Mesodermal cell (in vitro differentiated cells): ENCODE measurements at regions not wholly inside any gene's neighbourhood (a gene's known extent, or its start where the extent isn't known, plus 50 kb on each side); places are given as distances from the start of the nearest gene placed in this dataset.

Experiments used
- H3K27ac ChIP-seq: 2 replicates; pipeline ENCODE4 v1.7.0; 2013; ENCODE audit warnings: mild to moderate bottlenecking, low read depth, low read length, moderate library complexity; ENCODE audit not compliant: severe bottlenecking
- H3K36me3 ChIP-seq: 2 replicates; pipeline ENCODE4 v1.7.1; 2013; ENCODE audit warnings: mild to moderate bottlenecking, low read length, moderate library complexity; ENCODE audit not compliant: control insufficient read depth, insufficient read depth
- H3K4me1 ChIP-seq: one replicate; pipeline ENCODE4 v1.7.1; 2013; ENCODE audit warnings: mild to moderate bottlenecking, low read length; ENCODE audit not compliant: insufficient read depth, control insufficient read depth, poor library complexity, severe bottlenecking
- H3K4me3 ChIP-seq: 2 replicates; pipeline ENCODE4 v1.7.0; 2013; ENCODE audit warnings: low read length, control low read depth, mild to moderate bottlenecking; ENCODE audit not compliant: insufficient read depth, poor library complexity, severe bottlenecking; ENCODE audit errors: extremely low read depth
- H3K9me3 ChIP-seq: 2 replicates; pipeline ENCODE4 v1.7.1; 2013; ENCODE audit warnings: mild to moderate bottlenecking, low read length, moderate library complexity; ENCODE audit not compliant: control insufficient read depth
- WGBS, 2 experiments: methylation state at CpG; one replicate each; pipeline ENCODE4 v1.1.5; 2013; ENCODE audit warnings: missing lambda C conversion rate in 2 of 2; ENCODE audit not compliant: insufficient coverage in 2 of 2; 5-methylcytosine and 5-hydroxymethylcytosine counted together

DNA sequence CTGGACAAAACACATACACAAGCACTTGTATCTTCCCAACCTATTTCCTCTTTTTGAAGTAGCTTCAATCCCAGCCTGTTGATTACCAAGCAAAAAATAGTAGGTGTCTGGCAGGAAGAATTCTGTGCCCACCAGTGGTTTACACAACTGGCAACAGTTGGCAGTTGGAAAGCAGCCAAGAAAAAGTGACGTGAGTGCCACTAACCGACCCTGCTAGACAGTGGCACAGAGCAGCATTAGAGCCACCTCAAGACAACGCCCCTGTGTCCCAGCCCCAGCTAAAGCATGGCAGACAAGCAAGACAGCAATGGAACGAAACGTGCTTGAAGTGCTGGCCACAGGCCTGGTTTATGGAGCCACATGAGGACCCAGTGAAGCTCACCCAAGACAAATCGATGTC, 379.6 kb downstream of the FBXO15 start:
- 92 to 96% methylated on average over 5 to 6 of the region's 6 CpGs for WGBS, 2 experiments

DNA sequence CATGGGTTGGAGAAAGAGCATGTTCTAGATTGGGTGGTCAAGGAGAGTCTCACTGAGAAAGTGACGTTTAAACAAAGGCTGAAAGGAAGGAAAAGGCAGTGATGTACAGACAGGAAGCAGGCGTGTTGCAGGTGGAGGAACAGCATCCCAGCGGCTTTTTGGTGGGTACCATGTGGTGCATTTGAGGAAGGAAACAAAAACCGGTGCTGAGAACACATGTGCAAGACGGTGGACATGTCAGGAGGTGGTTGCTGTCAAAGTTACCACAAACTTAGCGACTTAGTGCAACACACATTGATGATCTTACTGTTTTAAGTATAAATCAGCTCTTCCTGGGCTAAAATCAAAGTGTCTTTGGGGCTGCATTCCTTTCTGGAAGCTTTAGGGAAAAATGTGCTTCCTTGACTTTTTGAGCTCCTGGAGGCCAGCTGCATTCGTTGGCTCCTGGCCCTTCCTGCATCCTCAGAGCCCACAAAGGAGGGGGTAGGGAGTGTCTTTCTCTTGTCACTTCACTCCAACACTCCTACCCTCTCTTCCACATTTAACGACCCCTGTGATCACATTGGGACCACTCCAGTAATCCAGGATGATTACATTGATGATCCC, 380.6 kb downstream of the FBXO15 start:
- no peak overlapping the region for H3K27ac ChIP-seq
- H3K4me3 ChIP-seq: no peak overlapping the region
- H3K9me3 ChIP-seq: no peaks in the 10 kb centered on the region
- 94 to 97% methylated on average over 5 to 6 of the region's 8 CpGs for WGBS, 2 experiments
- no peaks in the 10 kb centered on the region for H3K36me3 ChIP-seq
- no peaks in the 10 kb centered on the region for H3K4me1 ChIP-seq

More for the DNA sequence above, 379.6 kb downstream of the FBXO15 start:
- no peak overlapping the region for H3K27ac ChIP-seq
- H3K9me3 ChIP-seq: no peaks in the 10 kb centered on the region
- no peak overlapping the region for H3K4me3 ChIP-seq
- H3K36me3 ChIP-seq: no peaks in the 10 kb centered on the region
- H3K4me1 ChIP-seq: no peaks in the 10 kb centered on the region

DNA sequence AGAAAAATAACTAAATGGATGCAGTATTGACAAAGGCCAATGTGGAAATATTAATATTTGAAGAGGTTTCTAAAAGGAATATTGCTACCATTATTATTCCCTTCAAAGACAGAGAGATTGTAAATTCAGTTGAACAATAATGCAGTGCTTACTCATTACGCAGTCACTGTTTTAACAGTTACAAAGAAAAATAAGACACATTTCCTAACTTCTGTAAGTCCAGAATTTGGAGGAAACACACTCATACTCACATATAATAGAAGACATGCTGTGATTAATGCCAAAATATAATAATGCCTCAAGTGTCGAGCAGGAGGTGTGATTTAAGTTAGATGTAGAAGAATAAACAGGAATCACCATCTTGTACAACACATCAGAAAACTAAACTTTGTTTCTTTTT, 389.2 kb downstream of the FBXO15 start:
- WGBS, 2 experiments: no CpG with 5 or more reads among the region's 2 CpGs
- H3K36me3 ChIP-seq: no peaks in the 10 kb centered on the region

DNA sequence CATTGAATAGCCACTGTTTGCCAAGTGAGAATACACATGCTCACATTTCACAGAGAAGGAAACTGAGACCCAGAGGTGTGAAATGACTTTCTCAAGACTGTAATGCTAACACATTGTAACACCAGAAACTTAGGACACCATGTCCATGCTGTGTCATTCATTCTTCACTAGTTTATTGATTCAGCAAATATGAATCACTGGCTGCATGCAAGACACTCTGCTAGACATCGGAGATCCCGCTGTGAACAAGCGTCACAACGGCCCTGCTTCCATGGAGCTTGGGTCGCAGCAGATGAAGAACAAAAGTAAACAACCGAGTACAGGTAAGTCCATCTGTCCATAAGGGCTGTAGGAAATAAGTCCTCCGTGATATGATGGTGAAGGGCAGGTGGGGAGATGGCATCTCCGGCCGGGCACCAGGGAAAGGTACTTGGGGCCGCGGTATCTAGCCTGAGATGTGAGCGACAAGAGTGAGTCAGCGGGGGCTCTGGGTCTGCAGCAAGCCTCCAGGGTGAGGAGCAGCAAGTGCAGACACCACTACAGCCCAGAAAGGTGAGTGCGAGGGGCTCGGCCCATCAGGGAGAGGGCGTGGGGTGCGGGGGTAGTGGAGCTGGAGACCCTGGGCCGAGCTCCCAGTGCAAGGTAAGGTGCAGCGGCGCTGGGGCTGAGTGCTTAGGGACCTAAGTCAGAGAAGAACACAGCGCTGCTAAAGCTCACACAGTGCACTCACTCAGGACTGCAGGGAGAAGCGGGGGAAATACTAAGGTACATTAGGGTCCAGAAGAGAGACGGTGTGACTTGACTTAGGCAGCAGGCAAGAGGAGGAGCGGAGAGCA, 391.2 kb downstream of the FBXO15 start:
- Histone ChIP-seq H3K27ac (no peak overlapping the region), H3K4me1 (peaks cover 4% of the 10 kb centered on the region), H3K9me3 (no peaks in the 10 kb centered on the region), H3K4me3 (no peak overlapping the region), H3K36me3 (no peaks in the 10 kb centered on the region)
- 92 to 95% methylated on average over 20 to 24 of the region's 24 CpGs for WGBS, 2 experiments

More for the DNA sequence above, 389.2 kb downstream of the FBXO15 start:
- no peaks in the 10 kb centered on the region for H3K4me1 ChIP-seq
- no peaks in the 10 kb centered on the region for H3K9me3 ChIP-seq
- H3K27ac ChIP-seq: no peak overlapping the region
- no peak overlapping the region for H3K4me3 ChIP-seq

DNA sequence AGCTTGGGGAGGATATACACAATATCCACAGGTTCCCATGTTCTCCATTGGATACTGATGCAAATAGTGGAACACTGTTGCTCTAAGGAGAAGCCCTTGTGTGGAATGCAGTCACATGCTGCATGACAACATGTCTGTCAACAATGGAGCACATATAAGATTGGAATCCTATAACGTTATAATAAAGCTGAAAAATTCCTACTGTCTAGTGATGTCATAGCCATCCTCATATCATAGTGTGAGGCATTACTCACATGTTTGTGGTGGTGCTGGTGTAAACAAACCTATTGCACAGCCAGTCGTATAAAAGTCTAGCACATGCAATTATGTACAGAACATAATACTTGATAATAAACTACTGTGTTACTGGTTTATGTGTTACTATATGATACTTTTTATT, 394.7 kb downstream of the FBXO15 start:
- no peak overlapping the region for H3K27ac ChIP-seq
- H3K4me1 ChIP-seq: peaks cover 4% of the 10 kb centered on the region
- H3K36me3 ChIP-seq: no peaks in the 10 kb centered on the region
- H3K4me3 ChIP-seq: no peak overlapping the region
- no peaks in the 10 kb centered on the region for H3K9me3 ChIP-seq
- no CpG with 5 or more reads among the region's 2 CpGs for WGBS, 2 experiments

DNA sequence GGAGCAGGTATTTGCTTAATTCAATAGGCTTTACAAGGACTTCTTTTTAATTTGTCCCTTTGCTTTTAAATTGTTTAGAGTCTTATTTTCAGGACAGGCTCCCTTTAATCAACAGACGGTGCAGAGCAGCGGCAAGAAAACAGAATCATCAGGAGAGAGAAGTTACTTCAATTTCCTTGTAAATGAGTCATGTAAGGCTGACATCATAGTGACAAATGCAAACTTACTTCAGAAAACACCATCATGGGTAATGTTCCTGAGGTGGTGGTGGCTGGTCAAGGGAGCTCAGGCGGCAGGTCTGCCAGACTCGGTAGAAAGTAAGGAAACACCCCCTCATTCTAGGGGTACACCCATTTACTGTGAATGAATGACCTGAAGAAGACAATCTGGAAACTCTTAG, 395.1 kb downstream of the FBXO15 start:
- H3K27ac ChIP-seq: no peak overlapping the region
- no peaks in the 10 kb centered on the region for H3K36me3 ChIP-seq
- no peak overlapping the region for H3K4me3 ChIP-seq
- peaks cover 4% of the 10 kb centered on the region for H3K4me1 ChIP-seq
- no CpG with 5 or more reads among the region's 4 CpGs for WGBS, 2 experiments
- H3K9me3 ChIP-seq: no peaks in the 10 kb centered on the region

DNA sequence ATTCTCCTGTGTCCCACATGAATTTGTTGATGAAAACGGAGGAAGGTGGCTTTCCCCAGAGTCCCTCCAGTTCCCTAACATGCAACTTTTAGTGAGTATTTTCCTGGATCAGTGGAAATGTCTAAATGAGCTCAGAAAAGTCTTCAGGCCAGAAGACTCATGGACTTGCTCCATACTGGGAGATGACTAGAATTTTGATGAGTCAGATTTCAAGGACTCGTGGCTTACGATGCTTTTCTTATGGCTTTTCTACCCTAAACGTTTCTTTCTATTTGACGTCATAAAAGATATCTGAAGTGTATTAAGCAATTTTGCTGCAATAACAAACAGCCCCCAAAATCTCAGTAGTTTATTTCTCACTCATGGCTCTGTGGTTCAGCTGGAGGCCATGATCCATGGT, 397.6 kb downstream of the FBXO15 start:
- H3K4me3 ChIP-seq: no peak overlapping the region
- H3K4me1 ChIP-seq: peaks cover 4% of the 10 kb centered on the region
- H3K27ac ChIP-seq: no peak overlapping the region
- H3K36me3 ChIP-seq: no peaks in the 10 kb centered on the region
- 100% methylated on average over 1 of the region's 5 CpGs; no CpG with 5 or more reads in 1 of the 2 experiments for WGBS, 2 experiments
- no peaks in the 10 kb centered on the region for H3K9me3 ChIP-seq

DNA sequence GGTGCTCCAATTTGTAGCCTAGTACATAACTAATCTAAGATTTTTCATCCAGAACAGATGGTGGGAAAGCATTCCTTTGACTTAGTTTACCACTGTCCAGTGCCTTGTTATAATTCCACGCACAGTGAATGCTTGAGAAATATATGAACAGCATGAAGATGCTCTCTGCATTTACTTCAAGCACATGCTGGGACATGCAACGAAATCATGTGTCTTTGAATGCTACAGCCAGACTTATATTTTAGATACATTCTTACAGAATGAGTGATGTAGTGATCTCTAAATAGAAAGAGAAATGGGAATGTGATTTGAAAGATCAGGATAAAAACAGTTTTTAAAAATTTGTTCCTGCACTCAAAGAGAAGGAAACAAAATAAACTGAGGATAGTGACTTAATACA, 398.3 kb downstream of the FBXO15 start:
- H3K4me3 ChIP-seq: no peak overlapping the region
- WGBS, 2 experiments: 80 to 88% methylated on average over 1 of the region's 2 CpGs

DNA sequence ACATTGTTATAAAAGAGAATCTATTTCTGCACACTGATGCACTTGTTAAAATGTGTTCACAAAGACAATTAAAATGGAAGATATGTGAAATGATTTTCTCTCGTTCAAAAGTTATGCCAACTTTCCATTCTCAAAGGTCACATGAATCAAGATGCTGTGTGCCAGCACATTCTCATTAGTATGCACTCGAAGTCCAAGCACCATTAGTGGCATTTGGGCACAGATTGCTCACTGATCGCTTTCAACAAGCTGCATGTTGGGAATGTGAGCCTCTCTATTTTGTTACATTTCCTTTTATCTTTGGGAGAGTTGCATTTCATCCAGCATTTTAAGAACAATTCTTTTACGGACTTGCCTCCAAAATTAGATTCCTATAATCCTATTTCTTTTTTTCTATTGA, 398.9 kb downstream of the FBXO15 start:
- no peaks in the 10 kb centered on the region for H3K9me3 ChIP-seq
- H3K36me3 ChIP-seq: no peaks in the 10 kb centered on the region
- 79% methylated on average over 3 of the region's 4 CpGs; no CpG with 5 or more reads in 1 of the 2 experiments for WGBS, 2 experiments
- H3K4me3 ChIP-seq: no peak overlapping the region
- peaks cover 4% of the 10 kb centered on the region for H3K4me1 ChIP-seq
- H3K27ac ChIP-seq: no peak overlapping the region

More for the DNA sequence above, 398.3 kb downstream of the FBXO15 start:
- H3K9me3 ChIP-seq: no peaks in the 10 kb centered on the region
- H3K27ac ChIP-seq: no peak overlapping the region
- H3K4me1 ChIP-seq: peaks cover 4% of the 10 kb centered on the region
- no peaks in the 10 kb centered on the region for H3K36me3 ChIP-seq

DNA sequence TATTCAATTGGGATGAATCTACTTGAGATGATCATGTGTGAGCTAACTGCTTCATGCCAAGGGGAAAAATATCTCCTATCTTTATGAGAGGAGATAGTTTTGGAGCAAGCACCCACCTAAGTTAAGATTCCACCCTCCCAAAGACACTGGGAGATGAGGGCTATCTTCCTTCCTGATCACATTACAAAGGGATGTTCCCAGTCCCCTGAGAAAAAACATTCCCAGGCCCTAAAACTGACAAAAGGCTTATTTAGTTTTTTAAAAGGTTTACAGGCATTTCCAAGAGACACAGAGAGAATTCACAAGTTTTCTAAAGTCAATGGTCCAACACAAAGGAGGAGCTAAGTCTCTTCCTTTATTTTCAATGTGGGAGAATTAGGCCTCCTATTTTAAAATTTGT, 401.5 kb downstream of the FBXO15 start:
- Histone ChIP-seq H3K36me3 (no peaks in the 10 kb centered on the region), H3K9me3 (no peaks in the 10 kb centered on the region), H3K27ac (no peak overlapping the region), H3K4me1 (no peaks in the 10 kb centered on the region), H3K4me3 (no peak overlapping the region)

DNA sequence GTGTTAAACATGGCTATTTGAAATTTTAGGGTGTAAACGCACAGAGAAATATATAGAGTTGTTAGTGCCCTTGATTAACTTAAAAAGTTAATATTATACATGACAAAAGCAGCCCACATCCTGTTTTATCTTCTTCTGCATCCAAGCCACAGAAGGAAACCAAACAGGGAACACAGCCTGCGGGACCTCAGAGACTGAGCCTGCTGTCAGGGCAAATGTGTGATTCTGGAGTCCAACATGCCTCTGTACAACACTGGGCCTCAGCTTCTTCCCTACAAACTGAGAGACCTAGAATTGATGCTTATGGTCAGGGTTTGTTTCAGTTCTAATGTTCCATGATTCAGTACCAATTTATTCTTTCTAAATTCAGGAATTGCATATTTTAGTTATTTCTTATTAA, 404.7 kb downstream of the FBXO15 start:
- no peaks in the 10 kb centered on the region for H3K36me3 ChIP-seq
- no peak overlapping the region for H3K4me3 ChIP-seq
- H3K4me1 ChIP-seq: no peaks in the 10 kb centered on the region
- no peak overlapping the region for H3K27ac ChIP-seq
- H3K9me3 ChIP-seq: no peaks in the 10 kb centered on the region
- 80 to 100% methylated on average over 1 of the region's 2 CpGs for WGBS, 2 experiments
